Stimulated activated naive CD8-positive, alpha-beta T cell treated with anti-CD3 and anti-CD28 coated beads, Interleukin-15, Interleukin-2, amounts not matched to agents 100 U/mL and 50 U/mL, for 24 hours (primary cell): ENCODE measurements at regions not wholly inside any gene's neighbourhood (a gene's known extent, or its start where the extent isn't known, plus 50 kb on each side); places are given as distances from the start of the nearest gene placed in this dataset.
"Not testable (repeated sequence)": the region's sequence is repeated elsewhere in the genome, so short reads cannot be mapped to it uniquely, and the experiment has no call there.

Source experiments
- ATAC-seq: fragments of 150-1000 bp; cut with Tn5 transposase; one replicate; pipeline ENCODE4 v1.10.0; 2021
- DNase-seq: peaks from one replicate; pipeline ENCODE4 v3.0.0; 2021

DNA sequence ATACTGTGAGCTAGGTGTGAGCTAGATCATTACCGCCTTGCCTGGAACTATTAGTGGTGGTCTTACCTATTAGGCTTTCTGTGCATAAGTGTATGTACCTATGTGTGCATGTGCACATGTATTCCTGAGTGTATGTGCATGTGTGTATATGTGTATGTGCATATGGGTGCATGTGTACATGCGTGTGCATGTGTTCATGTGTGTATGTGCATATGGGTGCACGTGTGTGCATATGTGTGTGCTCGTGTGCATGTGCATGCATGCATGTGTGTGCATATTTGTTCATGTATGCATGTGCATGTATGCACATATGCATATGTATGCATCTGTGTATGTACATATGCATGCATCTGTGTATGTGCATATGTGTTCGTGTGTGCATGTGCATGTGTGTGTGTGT is 508.3 kb upstream of the ADARB2 start:
- DNase-seq: no peak
- no peak for ATAC-seq

GRCh38 chr10:2244471-2244870 is 507.1 kb upstream of the ADARB2 start:
- DNase-seq: no peak
- ATAC-seq: no peak

DNA sequence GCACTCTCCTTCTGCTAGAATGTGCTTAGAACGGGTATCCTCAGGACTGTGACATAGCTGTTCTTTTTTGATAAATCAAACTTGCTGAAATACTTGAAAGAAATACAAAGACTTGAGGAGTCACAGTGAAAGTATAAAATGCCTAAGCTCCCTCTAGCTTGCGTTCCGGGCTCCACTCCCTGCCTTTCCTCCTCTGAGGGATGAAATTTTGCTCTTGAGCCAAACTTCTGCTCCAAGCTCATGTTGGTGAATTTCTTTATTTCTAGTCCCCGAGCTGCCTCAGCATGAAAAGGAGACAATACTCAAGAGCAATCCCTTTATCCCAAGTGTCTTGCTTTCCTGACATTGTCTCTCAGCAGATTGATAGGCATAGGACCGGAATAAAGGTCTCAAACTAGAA is 499.6 kb upstream of the ADARB2 start:
- no peak for ATAC-seq
- no peak for DNase-seq

- DNase-seq: no peak
- no peak for ATAC-seq
Measured at GRCh38 chr10:2232479-2232878, 495.2 kb upstream of the ADARB2 start.

- DNase-seq (no peak), ATAC-seq (no peak)
Measured at GRCh38 chr10:2230478-2230877, 493.2 kb upstream of the ADARB2 start.

DNA sequence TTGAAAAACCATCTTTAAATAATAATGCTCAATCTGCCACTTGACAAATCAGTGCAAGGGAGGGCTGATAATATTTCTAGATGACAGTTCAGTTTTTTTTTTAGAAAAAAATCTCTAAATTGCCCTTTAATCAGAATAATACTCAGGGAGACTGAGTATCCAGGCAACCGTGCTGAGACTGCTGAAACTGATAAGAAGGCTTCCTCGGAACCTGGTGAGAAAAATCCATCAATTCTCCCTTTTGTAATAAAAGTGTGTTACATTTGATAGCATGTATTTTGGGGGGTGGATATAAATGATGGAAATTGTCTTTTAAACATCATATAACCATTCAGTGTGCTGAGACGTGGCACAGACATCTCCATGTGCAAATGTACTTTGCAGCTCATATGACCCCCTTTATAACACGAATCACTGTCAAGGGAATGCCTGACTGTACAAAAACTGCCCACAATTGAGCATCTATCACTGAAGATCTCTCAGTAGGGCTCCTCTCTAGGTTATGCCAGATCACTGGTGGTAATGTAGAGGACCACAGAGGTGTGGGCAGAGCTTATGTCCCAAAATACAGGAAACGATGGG is 491.1 kb upstream of the ADARB2 start:
- no peak for ATAC-seq
- no peak for DNase-seq

GRCh38 chr10:2225609-2226008 is 488.3 kb upstream of the ADARB2 start:
- ATAC-seq (no peak), DNase-seq (no peak)

DNA sequence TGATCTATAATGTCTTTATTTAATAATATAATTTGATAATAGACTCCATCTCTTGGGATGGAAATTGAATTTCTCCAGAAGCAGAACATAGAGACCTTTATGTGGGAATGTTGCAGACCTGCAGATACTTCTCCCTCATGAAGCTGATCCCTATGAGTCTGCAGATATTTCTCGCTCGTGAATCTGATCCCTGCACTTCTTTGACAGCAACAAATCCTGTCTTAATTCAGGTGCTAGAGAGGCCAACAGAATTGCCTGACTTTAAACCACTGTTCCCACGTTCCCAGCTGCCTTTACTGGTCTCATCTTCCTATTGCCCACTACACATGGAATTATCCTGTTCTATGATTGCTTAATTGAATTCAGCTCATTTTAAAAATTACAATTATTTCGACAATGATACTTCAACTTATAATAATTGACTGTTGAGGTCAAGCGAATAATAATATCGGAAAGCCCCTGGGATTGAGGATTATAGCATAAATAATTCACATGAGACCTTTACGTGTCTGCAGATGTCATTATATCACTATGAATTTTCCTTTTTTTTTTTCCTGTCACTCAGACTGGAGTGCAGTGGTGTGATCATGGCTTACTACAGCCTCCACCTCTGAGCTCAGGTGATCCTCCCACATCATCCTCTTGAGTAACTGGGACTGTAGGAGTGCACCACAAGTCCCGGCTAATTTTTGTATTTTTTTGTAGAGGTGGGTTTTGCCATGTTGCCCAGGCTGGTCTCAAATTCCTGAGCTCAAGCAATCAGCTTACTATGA is 486.4 kb upstream of the ADARB2 start:
- no peak for DNase-seq
- no peak for ATAC-seq

DNA sequence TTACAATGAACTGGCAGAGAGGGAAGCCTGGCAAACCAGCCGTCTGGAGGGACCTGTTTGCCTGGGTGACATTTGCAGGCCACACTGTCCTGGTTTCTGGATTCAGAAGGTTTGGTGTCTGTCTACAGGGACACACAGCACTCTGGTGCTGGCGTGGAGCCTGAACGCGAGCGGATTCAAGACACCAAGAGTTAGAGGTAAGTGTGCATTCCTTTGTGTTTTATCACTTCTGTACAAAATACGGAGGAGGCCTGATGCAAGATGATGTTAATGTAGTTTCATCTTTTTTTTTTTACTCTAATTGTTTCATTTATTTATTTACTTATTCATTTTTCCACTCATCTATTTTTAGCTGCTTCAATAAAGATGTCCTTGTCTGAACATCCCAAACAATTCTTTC is 485.3 kb upstream of the ADARB2 start:
- DNase-seq: no peak
- no peak for ATAC-seq

DNA sequence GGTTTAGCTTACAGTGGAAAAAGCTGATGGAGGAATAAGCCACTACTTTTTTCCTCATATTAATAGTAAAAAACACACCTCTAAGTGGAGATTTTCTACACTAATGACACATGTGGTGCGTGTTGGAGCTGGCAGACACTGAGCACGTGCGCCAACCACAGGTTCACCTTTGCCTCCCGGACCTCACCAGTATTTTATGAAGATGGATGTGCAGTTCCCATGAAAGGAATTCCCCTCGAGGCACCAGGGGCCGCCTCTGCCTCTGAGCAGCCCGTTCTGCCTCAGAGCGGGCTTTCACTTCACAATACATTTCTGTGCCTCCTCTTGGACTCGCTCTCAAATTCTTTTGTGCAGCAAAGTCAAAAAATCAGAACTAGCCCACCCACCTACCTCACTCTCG is 477.5 kb upstream of the ADARB2 start:
- ATAC-seq: no peak
- no peak for DNase-seq

DNA sequence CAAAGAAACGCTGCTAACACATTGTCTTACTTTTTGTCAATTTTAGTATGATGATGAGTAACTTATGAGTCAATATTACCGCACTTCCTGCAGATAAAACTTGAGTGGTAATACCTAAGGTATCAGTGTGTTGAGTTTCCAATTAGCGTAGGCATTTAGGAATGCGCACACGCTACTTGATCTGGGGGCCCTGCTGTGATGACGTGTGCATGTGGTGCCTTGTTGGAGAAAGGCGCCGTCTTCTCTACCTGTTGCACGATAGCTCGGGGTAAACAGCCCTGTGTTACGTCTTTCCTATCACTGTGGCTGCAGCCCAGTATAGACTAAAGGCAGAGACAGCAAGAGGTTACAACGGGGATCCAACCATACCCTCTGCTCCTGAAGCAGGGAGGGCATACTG is 476.8 kb upstream of the ADARB2 start:
- no peak for ATAC-seq
- no peak for DNase-seq

DNA sequence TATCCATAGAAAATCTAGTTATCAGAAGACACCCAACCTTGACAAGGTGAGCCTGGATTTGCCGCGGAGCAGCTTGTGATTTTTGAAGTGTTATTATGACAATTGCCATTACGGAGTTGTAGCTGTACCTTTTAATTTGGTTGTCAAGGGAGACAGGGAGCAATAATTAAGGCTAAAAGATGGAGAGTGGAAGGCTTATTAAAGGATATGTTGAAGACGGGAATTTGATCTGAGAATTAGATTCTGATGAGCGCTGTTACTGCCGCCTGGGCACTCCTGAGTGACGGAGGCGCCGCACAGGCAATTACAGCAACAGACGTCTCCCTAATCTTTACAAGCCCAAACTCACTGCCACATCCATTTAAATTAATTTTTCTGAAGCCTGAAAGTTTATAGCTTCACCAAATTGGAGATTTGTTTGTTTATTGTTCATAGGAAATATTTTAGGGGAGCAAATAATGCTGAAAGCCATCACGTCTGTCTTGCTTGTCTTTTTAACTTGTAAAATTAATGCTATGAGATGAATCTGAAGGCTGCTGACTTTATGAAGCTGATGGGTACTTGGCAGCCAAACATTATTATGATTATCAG is 475.0 kb upstream of the ADARB2 start:
- DNase-seq: no peak
- no peak for ATAC-seq

DNA sequence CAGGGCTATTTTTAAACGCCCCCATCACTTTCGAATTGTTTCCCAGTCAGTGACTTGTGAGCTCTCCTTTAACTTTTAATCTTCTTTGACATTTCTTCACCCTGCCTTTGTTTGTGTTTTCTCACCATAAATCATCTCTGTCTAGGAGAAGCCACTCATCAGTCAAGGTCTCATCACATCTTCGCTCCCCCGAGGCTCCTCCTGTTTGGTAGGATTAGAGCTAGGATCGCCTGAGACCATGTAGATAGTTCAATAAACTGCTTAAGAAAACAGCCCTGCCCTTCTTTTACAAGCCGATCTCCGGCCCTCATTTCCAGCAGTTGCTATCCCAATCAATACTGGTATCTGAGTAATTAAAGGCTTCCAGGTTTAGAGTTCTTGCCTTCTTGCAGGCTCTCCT is 472.8 kb upstream of the ADARB2 start:
- DNase-seq (no peak), ATAC-seq (no peak)

DNA sequence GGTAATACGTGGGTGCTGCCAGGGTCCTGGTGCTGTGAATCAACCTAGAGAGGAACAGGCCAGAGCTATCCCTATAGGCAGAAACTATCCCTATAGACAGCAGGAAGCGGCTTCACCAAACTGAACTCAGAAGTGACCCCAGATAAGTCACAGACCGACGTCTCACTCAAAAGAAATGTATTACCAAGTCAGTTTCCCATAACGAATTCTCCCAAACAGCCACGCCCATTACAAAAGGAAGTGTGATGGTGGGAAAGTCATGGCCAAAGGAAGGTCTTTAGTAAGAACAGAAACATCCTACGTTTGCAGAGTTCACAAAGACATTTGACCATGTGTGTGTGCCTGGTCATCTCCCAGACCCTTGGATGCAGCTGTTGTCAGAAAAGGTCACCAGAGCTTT is 470.8 kb upstream of the ADARB2 start:
- ATAC-seq: no peak
- DNase-seq: no peak

- no peak for DNase-seq
- ATAC-seq: no peak
Measured at GRCh38 chr10:2207246-2207922, 470.1 kb upstream of the ADARB2 start.

DNA sequence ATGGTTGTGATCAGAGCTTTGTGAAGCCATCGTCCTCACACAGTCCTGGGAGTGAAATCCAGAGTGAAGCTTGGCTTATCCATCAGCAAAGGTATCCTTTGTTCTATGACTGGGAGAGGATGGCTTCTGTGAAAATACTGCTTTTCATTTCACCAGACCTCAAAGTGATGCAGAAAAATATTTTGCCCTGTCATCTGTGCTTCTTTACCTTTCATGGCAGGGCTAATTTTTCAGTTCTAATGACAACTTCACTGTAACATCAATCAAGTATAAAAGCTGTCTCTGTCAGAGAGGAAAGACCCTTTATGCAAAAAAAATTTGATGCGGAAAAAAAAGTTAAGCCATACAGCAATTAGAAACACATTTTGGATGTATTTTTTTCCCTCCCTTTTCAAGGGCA is 468.1 kb upstream of the ADARB2 start:
- no peak for ATAC-seq
- DNase-seq: no peak

DNA sequence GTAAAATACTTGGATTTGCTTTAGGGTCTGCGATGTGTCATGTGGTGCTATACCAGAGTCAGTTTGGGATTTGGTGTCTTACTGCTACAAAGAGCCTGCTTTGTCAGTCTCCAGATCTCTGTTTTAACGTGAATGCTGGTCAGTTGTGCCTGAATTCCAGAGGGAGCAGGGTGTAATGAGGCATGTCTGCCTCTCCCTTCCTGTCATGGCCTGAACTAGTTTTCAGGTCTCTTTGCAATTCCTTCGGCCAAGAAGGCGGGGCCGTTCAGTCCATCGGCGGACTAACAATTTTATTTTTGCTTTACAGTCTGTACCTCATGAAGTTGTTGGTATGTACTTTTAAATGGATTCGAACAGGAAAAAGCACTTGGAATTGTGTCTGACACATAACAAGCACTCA is 465.1 kb upstream of the ADARB2 start:
- DNase-seq (no peak), ATAC-seq (no peak)

DNA sequence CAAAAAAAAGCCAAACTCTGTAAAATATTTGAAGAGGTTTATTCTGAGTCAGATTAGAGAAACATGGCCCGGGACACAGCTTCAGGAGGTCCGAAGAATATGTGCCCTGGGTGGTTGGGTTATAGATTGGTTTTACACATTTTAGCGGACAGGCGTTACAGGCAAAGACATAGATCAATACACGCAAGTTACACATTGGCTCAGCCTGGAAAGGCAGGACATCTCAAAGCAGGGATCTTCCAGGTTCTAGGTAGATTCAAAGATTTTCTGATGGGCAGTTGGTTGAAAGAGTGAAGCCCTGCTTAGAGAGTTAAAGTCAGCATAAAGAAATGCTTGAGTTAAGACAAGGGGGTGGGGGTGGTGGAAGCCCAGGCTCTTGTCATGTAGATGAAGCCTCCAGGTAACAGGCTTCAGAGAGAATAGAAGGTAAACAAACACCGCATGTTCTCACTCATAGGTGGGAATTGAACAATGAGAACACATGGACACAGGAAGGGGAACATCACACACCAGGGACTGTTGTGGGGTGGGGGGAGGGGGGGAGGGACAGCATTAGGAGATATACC is 464.3 kb upstream of the ADARB2 start:
- no peak for DNase-seq
- ATAC-seq: no peak

DNA sequence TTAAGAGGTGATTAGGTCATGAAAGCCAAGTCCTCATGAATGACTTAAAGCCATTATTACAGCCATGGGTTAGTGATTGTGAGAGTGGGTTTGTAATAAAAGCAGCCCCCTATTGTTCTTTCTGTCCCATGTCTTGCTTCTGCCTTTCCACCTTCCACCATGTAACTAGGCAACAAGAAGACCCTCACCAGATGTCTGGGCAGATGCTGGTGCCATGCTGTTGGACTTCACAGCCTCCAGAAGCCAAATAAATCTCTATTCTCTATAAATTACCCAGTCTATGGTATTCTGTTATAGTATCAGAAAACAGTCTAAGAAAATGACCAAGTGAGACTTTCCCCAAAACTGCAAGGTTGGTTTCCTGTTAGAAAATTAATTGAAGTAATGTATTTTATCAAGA is 460.3 kb upstream of the ADARB2 start:
- ATAC-seq (no peak), DNase-seq (no peak)

- no peak for ATAC-seq
- DNase-seq: no peak
Measured at GRCh38 chr10:2196272-2196671, 458.9 kb upstream of the ADARB2 start.

GRCh38 chr10:2189356-2189755 is 452.0 kb upstream of the ADARB2 start:
- ATAC-seq, DNase-seq: not testable (repeated sequence)

DNA sequence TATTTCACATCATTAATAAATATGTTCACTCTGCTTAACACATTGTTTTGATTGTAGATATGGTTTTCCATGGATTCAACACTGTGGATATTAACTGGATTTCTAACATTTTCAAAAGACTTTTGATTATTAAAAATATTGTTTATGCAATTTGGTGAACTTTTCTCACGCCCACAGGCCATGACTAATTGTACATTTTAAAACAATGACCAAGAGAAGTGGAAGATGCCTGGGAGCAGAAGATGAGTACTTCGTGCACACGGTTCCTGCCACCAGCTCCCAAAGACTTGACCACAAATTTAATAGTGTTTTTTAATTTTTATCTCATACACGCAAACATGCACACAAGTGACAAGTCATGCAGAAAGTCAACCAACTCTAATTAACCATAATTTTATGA is 451.0 kb upstream of the ADARB2 start:
- DNase-seq (no peak), ATAC-seq (no peak)

GRCh38 chr10:2173327-2173726 is 436.0 kb upstream of the ADARB2 start:
- no peak for DNase-seq
- ATAC-seq: no peak
